8988T (cell line): ENCODE measurements at regions not wholly inside any gene's neighbourhood (a gene's known extent, or its start where the extent isn't known, plus 50 kb on each side); places are given as distances from the start of the nearest gene placed in this dataset.
"Not testable (repeated sequence)": the region's sequence is repeated elsewhere in the genome, so short reads cannot be mapped to it uniquely, and the experiment has no call there.

ENCODE experiments used
- DNase-seq: peaks from one replicate; pipeline ENCODE4 v3.0.0; 2011

GRCh38 chr12:62168411-62168810, 91.8 kb upstream of the USP15 start:
- no peak for DNase-seq

GRCh38 chr12:62170241-62170640, 90.0 kb upstream of the USP15 start:
- DNase-seq, result no peak

- DNase-seq, result no peak
These were observed 69.3 kb upstream of the USP15 start for GRCh38 chr12:62190689-62191490.

GRCh38 chr12:62191491-62192179, 68.6 kb upstream of the USP15 start:
- DNase-seq, result no peak

- peak; percentile 78 for DNase-seq
These were observed 67.9 kb upstream of the USP15 start for GRCh38 chr12:62192180-62192902.

GRCh38 chr12:62192903-62193250, 67.3 kb upstream of the USP15 start:
- DNase-seq, result no peak

GRCh38 chr12:62194031-62194430, 66.2 kb upstream of the USP15 start:
- DNase-seq, result no peak

- no peak for DNase-seq
These were observed 65.6 kb upstream of the USP15 start for GRCh38 chr12:62194616-62195015.

- no peak for DNase-seq
These were observed 64.1 kb upstream of the USP15 start for GRCh38 chr12:62196146-62196545.

GRCh38 chr12:62202861-62203260, 57.3 kb upstream of the USP15 start:
- not testable (repeated sequence) for DNase-seq

GRCh38 chr12:62205346-62205745, 54.9 kb upstream of the USP15 start:
- no peak for DNase-seq

GRCh38 chr12:62207248-62207647, 53.0 kb upstream of the USP15 start:
- DNase-seq, result no peak
